Activated CD4-positive, CD25-positive, alpha-beta regulatory T cell treated with anti-CD3 and anti-CD28 coated beads, Interleukin-2, amount 50 U/mL, for 72 hours (primary cell): ENCODE measurements at regions not wholly inside any gene's neighbourhood (a gene's known extent, or its start where the extent isn't known, plus 50 kb on each side); places are given as distances from the start of the nearest gene placed in this dataset.
"Not testable (repeated sequence)": the region's sequence is repeated elsewhere in the genome, so short reads cannot be mapped to it uniquely, and the experiment has no call there.

Experiments used
- DNase-seq: peaks from one replicate; pipeline ENCODE4 v3.0.0; 2021

DNA sequence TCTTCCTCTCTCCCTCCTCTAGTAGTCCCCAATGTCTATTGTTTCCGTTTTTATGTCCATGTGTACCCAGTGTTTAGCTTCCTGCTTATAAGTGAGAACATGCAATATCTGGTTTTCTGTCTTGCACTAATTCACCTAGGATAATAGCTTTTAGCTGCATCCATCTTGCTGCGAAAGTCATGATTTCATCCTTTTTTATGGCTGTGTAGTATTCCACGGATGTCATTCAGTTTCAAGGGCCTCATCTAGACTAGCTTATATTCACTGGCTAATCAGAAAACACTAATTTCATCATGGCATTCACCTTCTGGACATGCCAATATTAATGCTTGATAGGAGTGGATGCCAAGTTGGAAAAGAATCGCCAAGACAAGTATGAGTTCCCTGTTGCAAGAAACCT, 619.6 kb upstream of the AUTS2 start:
- DNase-seq, result no peak

DNA sequence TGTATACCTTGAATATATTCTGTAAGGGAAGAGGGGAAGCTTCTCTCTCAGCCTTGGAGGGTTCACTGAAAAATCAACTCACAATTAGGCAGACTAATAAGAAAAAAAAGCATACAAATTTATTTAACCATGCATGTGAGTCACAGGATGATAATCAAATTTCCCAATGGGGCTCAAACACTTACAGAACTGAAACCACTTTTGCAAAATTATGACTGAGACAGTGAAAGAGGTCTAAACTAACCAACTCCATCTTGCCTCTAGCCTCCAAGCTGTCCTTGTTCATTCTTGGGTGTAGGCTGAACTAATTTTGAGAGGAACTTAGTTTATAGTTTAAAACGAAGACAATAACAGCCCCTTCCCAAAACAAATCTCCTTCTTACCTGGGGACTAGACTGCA, 618.3 kb upstream of the AUTS2 start:
- no peak for DNase-seq

DNA sequence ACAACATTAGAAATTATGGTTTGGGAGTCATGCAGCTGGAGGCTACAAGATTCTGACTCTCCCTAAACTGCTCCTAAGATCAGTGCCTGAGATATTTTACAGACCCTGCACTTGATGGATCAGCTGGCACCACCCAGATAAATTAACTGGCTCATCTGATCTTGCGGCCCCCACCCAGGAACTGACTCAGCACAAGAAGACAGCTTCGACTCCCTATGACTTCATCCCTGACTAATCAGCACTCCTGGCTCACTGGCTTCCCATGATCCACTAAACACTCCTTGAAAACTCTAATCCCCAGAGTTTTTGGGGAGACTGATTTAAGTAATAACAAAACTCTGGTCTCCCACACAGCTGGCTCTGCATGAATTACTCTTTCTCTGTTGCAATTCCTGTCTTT, 617.8 kb upstream of the AUTS2 start:
- DNase-seq, result not testable (repeated sequence)

DNA sequence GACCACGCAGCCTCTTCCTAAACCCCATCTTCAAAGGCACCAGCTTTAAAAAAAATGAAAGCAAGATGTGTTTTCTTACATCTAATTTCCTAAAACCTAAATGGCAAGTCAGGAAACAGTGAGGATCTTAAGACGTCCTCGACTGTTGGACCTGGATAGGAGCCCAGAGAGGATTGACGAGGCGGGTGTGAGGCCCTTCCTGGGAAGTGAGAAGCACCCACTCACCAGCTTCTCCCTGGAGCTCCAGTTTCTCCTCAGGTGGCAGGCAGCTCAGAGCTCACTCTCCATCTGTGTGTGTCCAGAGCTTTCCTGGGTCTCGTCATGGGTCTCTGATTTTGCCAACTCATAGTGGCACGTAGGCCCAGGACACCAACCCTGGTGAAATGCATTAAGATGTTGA, 614.0 kb upstream of the AUTS2 start:
- DNase-seq, result no peak

DNA sequence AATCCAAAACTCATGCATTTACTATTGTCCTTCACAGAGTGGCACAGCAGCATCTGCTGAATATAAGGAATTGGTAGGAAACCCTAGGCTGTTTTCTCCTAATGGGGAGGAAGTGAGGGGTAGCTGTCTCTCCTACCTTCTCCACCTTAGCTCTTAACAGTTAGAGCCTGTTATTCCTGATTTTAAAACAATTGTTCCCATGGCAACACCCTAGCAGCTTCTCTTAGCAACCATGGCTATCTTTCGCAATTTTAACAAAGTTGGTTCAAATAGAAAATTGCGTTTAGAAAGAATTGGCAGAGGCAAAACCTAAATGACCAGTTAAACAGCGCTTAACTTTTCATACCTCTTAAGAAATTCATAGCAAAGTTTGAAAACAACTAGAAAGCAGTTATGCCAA, 603.4 kb upstream of the AUTS2 start:
- no peak for DNase-seq

DNA sequence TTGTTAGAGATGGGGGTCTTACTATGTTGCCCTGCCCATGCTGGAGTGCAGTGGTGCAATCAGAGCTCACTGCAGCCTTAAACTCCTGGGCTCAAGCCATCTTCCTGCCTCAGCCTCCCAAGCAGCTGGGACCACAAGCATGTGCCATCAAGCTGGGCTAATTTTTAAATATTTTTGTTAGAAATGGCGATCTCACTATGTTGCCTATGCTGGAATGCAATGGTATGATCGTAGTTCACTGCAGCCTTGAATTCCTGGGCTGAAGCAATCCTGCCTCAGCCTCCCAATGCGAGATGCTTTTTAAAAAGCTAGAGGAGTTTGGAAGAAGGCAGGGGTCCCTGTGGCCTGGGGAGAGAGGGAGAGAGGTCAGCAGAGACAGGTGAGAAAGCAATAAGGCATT, 600.1 kb upstream of the AUTS2 start:
- DNase-seq, result no peak

DNA sequence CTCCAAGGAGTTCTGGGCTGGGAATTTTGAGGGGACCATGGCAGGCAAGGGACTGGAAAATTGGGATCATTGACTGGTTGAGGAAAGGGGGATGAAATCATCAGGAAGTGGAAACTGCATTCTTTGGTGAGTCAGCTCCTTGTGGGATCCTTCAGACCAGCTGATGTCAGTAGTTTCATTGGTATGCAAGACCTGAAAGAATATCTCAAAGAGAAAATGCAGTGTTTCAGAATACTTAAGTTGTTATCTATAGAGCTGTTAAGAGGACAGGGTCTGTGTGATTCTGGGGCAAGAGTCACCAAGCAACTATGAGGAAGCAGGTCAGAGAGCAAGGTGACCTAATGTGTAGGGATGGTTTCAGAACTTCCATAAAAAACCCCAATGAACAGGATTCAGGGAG, 595.9 kb upstream of the AUTS2 start:
- no peak for DNase-seq

DNA sequence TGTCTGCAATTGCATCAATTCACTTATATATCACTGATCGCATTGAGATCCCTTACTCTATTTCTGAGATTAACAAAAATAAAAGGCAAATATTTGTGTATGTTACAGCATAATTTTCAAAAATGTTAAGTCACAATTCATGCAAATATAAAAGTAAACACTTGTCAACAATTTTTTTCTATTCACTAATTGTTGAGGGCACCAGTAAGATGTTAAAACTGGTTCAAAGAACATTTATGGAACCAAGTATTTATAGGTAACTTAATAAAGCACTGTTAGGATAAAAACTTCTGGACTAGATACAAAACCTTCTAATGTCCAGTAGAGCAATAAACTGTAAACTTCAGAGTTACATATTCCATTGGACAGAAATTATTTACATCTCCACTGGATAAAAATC, 586.1 kb upstream of the AUTS2 start:
- no peak for DNase-seq

DNA sequence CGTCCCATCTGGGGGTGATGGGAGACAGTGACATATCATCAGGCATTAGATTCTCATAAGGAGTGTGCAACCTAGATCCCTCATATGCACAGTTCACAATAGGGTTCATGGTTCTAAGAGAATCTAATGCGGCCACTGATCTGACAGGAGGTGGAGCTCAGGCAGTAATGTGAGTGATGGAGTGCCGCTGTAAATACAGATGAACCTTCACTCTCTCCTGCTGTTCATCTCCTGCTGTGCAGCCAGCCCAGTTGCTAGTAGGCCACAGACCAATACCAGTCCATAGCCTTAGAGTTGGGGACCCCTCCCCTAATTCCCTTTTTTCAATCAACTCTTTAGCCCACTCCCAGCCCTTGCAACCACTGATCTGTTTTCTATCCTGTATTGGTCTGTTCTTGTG, 581.1 kb upstream of the AUTS2 start:
- DNase-seq, result no peak

DNA sequence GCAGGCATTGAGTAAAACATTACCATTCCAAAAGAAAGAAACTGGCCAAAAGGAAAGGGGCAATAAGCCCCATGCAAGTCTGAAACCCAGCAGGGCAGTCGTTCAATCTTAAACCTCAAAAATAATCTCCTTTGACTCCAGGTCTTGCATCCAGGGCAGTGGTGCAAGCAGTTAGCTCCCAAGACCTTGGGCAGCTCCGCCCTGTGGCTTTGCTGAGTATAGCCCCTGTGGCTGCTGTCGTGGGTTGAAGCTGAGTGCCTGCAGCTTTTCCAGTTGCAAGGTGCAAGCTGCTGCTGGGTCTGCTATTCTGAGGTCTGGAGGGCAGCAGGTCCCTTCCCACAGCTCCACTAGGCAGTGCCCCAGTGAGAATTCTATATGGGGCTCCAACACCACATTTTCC, 580.1 kb upstream of the AUTS2 start:
- DNase-seq, result no peak

DNA sequence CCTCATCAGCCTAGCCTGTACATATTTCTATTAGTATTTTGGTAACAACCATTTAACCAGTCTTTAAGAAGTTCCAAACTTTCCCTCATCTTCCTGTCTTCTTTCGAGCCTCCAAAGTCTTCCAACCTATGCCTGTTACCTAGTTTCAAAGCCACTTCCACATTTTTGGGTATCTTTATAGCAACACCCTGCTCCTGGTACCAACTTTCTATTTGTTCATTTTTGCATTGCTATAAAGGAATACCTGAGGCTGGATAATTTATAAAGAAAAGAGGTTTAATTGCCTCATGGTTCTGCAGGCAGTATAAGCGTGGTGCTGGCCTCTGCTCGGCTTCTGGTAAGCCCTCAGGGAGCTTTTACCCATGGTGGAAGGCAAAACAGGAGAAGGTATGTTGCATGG, 578.8 kb upstream of the AUTS2 start:
- DNase-seq, result no peak

DNA sequence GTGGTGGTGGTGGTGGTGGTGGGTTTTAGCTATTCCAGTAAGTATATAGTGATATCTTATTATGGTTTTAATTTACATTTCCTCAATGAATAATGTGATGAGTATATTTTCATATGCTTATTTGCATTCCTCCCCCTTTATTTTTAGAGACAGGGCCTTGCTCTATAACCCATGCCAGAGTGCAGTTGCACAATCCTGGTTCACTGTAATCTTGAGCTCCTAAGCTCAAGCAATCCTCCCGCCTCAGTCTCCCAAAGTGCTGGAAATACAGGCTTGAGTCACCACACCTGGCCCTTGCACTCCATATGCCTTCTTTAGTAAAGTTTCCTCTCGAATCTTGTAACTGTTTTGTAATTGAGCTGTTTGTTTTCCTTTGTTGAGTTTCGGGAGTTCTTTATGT, 577.7 kb upstream of the AUTS2 start:
- DNase-seq, result no peak

DNA sequence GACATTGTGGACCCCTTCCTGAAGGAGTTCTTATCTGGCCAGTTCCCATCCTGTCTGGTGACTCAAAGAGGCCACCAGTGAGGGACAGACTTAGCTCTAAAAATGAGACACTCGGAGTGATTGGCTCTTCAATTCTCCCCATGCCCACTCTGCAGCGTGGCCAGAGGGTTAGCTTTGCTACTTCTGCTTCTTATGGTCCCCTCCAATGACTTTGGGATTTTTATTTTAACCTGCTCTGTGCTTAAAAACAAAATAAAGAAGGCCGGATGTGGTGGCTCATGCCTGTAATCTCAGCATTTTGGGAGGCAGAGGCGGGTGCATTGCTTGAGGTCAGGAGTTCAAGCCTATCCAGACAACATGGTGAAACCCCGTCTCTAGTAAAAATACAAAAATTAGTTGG, 573.0 kb upstream of the AUTS2 start:
- no peak for DNase-seq

DNA sequence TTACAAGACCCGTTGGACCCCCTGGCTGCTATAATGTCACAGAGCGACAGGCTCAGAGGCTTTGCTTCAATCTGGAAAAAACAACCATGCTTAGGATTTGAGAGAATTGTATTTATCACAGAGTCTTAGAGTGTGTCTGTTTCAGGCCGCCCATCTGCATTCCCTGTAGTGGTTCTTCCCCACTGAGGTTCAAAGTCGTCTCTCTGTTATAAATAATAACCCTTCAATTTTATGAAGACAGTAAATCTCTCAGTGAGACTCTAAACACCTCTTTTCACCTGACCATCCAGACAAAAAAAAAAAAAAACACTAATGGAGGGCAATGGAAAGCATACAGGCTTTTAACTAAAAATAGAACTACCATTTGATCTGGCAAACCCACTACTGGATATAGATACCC, 565.4 kb upstream of the AUTS2 start:
- DNase-seq, result no peak

DNA sequence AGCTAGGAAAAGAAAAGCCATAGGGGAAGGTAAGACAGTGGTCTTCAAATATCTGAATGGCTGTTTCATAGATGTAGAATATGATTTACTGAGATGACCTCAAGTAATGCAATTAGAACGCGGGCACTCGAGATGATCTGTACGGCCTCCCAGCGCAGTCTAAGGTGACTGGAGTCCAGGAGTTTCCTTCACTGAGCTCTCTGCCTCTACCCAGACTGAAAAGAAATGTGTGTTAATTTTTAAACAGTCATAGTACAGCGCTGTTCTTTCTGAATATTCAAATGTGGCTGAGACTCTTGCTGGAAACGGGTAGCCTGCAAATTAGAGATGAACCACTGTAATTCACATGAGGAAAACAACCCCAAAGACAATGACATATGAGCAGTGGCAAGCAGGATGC, 562.4 kb upstream of the AUTS2 start:
- DNase-seq, result no peak

DNA sequence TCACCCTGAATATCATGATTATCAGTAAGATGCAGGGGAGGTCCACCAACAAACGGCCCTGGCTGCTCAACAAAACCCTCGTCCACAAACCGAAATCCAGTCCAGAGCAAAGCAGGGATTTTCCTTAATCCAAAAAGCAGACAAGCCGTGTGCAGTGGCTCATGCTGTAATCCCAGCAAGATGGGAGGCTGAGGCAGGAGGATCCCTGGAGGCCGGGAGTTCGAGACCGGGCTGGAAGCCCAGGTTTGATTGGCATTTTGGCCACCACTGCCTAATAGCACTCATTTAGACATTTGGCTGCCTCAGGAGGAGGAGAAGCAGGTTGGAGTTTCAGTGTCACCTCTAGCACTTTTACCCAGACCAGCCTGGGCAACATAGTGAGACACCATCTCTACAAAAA, 562.0 kb upstream of the AUTS2 start:
- DNase-seq, result no peak

DNA sequence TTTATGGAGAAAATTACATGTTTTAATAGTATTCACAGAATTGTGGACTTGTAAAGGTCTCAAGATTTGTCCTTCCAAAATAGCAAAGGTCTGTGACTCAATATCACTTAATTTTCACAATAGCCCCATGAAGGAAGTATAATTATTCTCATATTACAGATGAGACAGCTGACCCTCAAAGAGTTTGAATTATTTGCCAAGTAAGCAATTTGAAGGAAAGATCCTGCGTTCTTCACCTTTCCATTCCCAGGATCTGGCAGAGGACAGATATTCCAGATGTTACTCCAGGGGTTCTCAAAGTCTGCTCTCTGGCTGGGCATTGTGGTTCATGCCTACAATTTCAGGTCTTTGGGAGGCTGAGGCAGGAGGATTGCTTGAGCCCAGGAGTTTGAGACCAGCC, 559.4 kb upstream of the AUTS2 start:
- no peak for DNase-seq

DNA sequence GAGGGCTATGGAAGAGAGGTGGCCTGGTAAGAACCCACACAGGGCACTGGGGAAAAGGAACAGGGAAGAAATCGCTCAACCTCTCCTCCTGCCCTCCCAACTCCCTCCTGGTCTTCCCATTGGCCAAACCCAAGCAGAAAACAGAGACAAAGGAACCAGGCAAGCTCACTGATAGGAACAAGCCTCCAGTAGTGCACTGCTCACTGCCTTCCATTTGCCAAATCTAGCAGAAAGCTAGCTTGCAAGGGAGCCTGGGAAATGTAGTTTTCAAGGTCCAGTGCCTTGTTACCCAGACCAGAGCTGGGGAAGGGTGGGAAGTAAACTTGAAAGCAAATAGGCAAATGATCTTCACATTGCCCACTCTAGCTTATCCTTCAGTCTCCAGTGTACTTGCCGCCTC, 556.1 kb upstream of the AUTS2 start:
- DNase-seq, result no peak

DNA sequence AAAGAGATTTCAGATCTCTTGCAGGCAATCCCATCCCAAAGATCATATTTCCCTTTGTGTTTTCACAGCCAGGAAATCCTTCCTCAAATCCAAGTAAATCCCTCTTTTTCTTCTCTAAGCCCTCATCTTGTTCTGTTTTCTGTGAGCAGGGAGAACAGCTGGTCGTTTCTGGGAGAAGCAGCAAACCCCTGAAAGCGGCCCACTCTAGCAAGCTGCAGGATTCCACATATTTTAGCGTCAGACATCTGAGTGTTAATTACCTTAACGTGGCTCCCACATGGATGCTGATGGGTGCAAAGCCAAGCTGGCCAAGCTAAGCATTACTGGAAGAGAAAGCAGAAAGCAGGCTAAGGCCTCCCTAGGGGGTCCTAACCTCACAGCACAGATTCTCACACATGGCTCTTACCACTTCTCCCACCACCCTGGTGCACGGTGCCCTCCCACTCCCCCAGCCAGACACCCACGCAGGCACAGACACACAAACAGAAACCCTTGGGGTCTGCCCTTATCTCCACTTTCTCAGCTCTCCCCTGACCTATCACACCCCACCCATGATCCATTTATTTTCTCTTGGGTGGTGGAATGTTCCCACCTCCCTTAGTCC, 551.0 kb upstream of the AUTS2 start:
- DNase-seq, result no peak

DNA sequence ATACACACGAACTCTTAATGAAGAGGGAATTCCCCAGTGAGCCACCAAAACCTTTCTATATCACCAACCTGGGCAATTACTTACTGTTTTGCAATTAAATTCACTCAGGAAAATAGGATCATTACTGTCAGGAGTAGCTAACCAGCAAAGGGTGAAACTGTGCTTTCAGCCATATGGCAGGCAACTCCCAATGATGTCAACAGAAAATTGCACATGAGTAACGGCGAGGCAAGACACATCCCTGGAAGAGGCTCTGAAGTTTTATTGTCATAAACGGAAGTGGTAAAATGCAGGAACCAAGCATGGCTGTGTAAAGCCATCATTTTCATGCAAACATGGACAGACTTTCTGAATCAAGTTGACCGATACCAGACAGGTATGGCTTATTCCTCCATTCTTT, 548.9 kb upstream of the AUTS2 start:
- DNase-seq, result no peak

DNA sequence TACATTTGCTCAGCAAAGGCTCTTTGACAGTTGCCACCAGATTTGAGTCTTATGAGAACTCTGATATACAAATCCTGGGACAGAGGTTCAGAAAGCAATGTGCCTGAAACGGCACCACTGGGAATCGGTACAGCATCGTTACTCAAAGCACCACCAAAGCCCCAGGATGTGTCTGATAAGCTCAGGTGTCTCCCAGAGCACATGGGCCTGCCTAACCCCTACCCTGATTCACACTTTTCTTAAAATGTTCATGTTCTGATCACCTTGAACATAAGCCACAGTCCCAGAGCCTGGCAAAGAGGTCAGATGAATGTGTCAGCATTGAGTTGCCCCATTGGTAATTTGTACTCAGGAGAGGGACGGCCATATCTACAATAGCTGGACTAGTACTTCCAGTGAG, 545.8 kb upstream of the AUTS2 start:
- DNase-seq, result no peak

DNA sequence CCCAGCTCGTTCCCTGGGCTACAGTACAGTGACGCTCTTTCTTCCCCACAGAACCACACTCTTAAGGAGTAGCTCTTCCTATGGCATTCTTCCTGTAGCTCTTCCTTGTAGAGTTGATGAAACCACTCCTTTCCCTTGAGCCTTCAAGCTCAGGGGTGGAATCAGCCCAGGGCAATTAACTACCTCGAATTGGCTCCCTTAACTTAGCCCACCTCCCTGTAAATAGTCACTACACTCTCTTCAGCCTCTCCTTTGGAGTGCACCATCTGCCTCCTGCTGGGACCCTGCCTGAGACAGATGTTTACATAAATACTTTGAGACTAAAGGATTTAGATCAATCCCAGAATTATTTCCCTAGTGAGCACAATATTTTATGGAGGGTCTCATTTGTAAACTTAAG, 537.8 kb upstream of the AUTS2 start:
- DNase-seq, result no peak

DNA sequence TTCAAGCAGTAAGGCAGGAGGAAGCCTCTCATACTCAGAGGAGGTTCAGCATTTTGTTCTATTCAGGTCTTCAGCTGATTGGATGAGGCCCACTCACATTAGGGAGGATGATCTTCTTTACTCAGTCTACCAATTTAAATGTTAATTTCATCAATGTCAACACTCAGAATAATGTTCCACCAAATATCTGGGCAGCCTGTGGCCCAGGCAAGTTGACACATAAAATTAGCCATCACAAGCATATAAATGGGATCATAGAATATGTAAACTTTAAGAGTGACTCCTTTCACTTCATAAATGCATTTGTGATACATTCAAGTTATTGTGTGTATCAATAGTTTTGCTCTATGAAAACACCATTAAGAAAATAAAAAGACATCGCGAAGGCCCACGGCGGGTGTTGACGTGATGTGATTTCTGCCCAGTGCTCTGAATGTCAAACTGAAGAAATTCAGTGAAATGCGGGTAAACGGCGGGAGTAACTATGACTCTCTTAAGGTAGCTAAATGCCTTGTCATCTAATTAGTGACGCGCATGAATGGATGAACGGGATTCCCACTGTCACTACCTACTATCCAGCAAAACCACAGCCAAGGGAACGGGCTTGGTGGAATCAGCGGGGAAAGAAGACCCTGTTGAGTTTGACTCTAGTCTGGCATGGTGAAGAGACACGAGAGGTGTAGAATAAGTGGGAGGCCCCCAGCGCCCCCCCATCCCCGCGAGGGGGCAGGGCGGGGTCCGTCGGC, 536.1 kb upstream of the AUTS2 start:
- no peak for DNase-seq

DNA sequence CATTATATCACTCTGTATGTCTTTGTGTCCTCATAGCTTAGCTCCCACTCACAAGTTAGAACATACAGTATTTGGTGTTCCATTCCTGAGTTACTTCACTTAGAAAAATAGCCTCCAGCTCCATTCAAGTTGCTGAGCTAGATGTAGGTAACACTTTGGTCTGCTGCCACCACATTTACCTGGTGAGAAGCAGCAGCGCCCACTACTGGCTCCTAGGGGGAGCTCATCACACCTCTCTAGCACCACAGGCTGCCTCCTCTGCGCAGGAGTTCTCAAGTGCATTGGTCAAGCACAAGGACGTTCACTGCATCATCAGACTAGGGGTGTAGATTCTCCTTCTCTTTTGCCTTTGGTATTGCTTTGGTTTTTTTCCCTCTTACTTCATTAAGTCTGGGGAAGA, 530.9 kb upstream of the AUTS2 start:
- DNase-seq, result no peak

DNA sequence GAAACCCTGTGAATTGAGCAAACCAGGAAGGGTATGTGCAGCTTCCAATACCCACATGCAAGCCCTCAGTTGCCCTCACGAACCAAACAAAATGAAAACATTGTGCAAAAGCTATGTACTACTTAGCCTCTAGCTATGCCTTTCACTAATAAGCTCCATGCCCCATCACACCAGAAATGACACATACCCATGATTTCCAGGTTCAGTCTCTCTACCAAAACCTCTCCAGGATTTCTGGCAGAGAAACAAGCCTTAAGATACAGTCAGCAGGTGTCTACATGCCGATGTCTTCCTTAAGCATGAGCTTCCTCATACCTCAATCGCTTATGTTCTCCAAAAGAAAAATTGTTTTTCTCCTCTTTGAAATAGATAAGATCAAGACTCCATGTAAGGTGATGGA, 527.8 kb upstream of the AUTS2 start:
- DNase-seq, result no peak
